Neural progenitor cell (in vitro differentiated cells): ENCODE measurements at regions not wholly inside any gene's neighbourhood (a gene's known extent, or its start where the extent isn't known, plus 50 kb on each side); places are given as distances from the start of the nearest gene placed in this dataset.

Experiments
- EZH2 ChIP-seq: fragments of 200-600 bp; sonication (generic); IDR thresholded peaks from 2 replicates; pipeline ENCODE4 v1.6.1; 2017; ENCODE audit warnings: antibody characterized with exemption, mild to moderate bottlenecking, moderate library complexity
- EZH2phosphoT487 ChIP-seq: fragments of 200-600 bp; sonication (generic); IDR thresholded peaks from 2 replicates; pipeline ENCODE4 v1.6.1; 2017; ENCODE audit warnings: antibody characterized with exemption
- TF ChIP-seq, protein P1 (sequence below): fragments of 200-600 bp; sonication (generic); IDR thresholded peaks from 2 replicates; pipeline ENCODE4 v1.5.1; 2017; ENCODE audit warnings: antibody characterized with exemption, mild to moderate bottlenecking

DNA sequence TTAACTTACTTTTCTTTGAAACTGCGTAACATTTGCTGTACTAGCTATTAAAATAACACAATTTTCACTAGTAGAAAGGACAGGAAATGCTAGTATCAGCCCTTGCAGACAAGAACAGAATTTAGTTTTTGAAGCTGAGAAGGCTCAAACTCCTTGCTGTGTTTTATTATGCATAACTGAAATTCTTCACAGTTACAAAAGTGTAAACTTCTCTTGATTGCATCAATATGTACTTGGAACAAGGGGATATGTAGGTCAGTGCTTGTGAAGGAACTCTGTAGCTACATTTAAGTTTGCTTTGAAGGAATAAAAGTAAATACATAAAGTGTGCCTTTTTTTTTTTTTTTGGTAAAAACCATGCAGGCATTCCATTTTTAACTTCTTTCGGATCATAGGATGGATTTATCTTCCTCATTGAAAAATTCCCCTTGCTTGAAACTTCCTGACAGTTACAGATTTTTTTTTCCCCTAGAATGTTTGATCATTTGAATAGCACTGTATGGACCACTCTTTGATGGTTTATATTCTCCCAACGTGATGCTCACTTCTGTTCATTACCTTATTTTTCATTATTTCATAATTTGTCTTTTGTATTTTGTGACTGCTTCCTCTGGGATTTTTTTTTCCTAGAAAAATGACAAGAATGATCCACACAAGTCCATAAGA, 94.9 kb upstream of the DAB2 start:
- TF ChIP-seq, protein P1, sequence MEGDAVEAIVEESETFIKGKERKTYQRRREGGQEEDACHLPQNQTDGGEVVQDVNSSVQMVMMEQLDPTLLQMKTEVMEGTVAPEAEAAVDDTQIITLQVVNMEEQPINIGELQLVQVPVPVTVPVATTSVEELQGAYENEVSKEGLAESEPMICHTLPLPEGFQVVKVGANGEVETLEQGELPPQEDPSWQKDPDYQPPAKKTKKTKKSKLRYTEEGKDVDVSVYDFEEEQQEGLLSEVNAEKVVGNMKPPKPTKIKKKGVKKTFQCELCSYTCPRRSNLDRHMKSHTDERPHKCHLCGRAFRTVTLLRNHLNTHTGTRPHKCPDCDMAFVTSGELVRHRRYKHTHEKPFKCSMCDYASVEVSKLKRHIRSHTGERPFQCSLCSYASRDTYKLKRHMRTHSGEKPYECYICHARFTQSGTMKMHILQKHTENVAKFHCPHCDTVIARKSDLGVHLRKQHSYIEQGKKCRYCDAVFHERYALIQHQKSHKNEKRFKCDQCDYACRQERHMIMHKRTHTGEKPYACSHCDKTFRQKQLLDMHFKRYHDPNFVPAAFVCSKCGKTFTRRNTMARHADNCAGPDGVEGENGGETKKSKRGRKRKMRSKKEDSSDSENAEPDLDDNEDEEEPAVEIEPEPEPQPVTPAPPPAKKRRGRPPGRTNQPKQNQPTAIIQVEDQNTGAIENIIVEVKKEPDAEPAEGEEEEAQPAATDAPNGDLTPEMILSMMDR, result no peak
- TF ChIP-seq EZH2phosphoT487 (no peak), EZH2 (no peak)
